Muscle of arm (tissue), 1 donor: ENCODE measurements at regions not wholly inside any gene's neighbourhood (a gene's known extent, or its start where the extent isn't known, plus 50 kb on each side); places are given as distances from the start of the nearest gene placed in this dataset.
"Not testable (repeated sequence)": the region's sequence is repeated elsewhere in the genome, so short reads cannot be mapped to it uniquely, and the experiment has no call there.

Experiments used
- DNase-seq: peaks from one replicate; pipeline ENCODE4 v3.0.0-alpha.2; 2013

GRCh38 chr22:22716136-22716665, 71.8 kb downstream of the GGTLC2 start:
- DNase-seq: no peak

GRCh38 chr22:22717664-22718063, 73.2 kb downstream of the GGTLC2 start:
- no peak for DNase-seq

GRCh38 chr22:22720201-22720723, 75.8 kb downstream of the GGTLC2 start:
- DNase-seq: peak; percentile 15

GRCh38 chr22:22720724-22721261, 76.4 kb downstream of the GGTLC2 start:
- no peak for DNase-seq

GRCh38 chr22:22721681-22722354, 77.4 kb downstream of the GGTLC2 start:
- DNase-seq: no peak

- no peak for DNase-seq
These were observed 84.0 kb downstream of the GGTLC2 start for GRCh38 chr22:22728382-22728781.

GRCh38 chr22:22730655-22731373, 86.4 kb downstream of the GGTLC2 start:
- DNase-seq: no peak

GRCh38 chr22:22731374-22731676, 86.9 kb downstream of the GGTLC2 start:
- DNase-seq: no peak

GRCh38 chr22:22733006-22733405, 88.6 kb downstream of the GGTLC2 start:
- not testable (repeated sequence) for DNase-seq

GRCh38 chr22:22733881-22734373, 89.5 kb downstream of the GGTLC2 start:
- DNase-seq: no peak

- DNase-seq: not testable (repeated sequence)
These were observed 90.2 kb downstream of the GGTLC2 start for GRCh38 chr22:22734395-22735272.

GRCh38 chr22:22735276-22735675, 90.9 kb downstream of the GGTLC2 start:
- DNase-seq: not testable (repeated sequence)

- DNase-seq: no peak
These were observed 91.5 kb downstream of the GGTLC2 start for GRCh38 chr22:22735695-22736611.

- DNase-seq: no peak
These were observed 93.2 kb downstream of the GGTLC2 start for GRCh38 chr22:22737590-22737989.

GRCh38 chr22:22738959-22739585, 94.7 kb downstream of the GGTLC2 start:
- no peak for DNase-seq

GRCh38 chr22:22740560-22741276, 96.3 kb downstream of the GGTLC2 start:
- DNase-seq: no peak

- no peak for DNase-seq
These were observed 97.4 kb downstream of the GGTLC2 start for GRCh38 chr22:22741843-22742242.

GRCh38 chr22:22742641-22743040, 98.2 kb downstream of the GGTLC2 start:
- no peak for DNase-seq

GRCh38 chr22:22743128-22743760, 98.8 kb downstream of the GGTLC2 start:
- DNase-seq: no peak
